GM18505 (cell line): ENCODE measurements at regions not wholly inside any gene's neighbourhood (a gene's known extent, or its start where the extent isn't known, plus 50 kb on each side); places are given as distances from the start of the nearest gene placed in this dataset.

Experiments
- ATAC-seq: cut with Tn5 transposase; IDR thresholded peaks from one replicate; pipeline ENCODE4 v1.9.1; 2021; ENCODE audit not compliant: unreplicated experiment
- POLR2A ChIP-seq: IDR thresholded peaks from 4 replicates; pipeline ENCODE4 v1.6.1; 2011; ENCODE audit warnings: borderline replicate concordance; ENCODE audit not compliant: insufficient read depth, insufficient read length; ENCODE audit errors: extremely low read depth

- no peak for TF ChIP-seq POLR2A
- no peak for ATAC-seq
Measured at GRCh38 chr3:72461787-72462186, 386.5 kb downstream of the SHQ1 start.

- ATAC-seq, result no peak
- TF ChIP-seq POLR2A, result no peak
Measured at GRCh38 chr3:72460205-72461174, 387.8 kb downstream of the SHQ1 start.

GRCh38 chr3:72459588-72459987 lies 388.7 kb downstream of the SHQ1 start:
- TF ChIP-seq POLR2A, result no peak
- ATAC-seq, result no peak

- no peak for TF ChIP-seq POLR2A
- ATAC-seq, result no peak
Measured at GRCh38 chr3:72458375-72458774, 389.9 kb downstream of the SHQ1 start.

GRCh38 chr3:72454441-72454840 lies 393.8 kb downstream of the SHQ1 start:
- TF ChIP-seq POLR2A, result no peak
- no peak for ATAC-seq

- no peak for TF ChIP-seq POLR2A
- no peak for ATAC-seq
Measured at GRCh38 chr3:72453706-72454105, 394.5 kb downstream of the SHQ1 start.

- ATAC-seq, result no peak
Measured at GRCh38 chr3:72452745-72453144, 395.5 kb downstream of the SHQ1 start.

GRCh38 chr3:72451841-72452240 lies 396.4 kb downstream of the SHQ1 start:
- no peak for TF ChIP-seq POLR2A
- no peak for ATAC-seq

More at GRCh38 chr3:72452745-72453144, 395.5 kb downstream of the SHQ1 start:
- no peak for TF ChIP-seq POLR2A

GRCh38 chr3:72449551-72449950 lies 398.7 kb downstream of the SHQ1 start:
- TF ChIP-seq POLR2A, result no peak

GRCh38 chr3:72448858-72449257 lies 399.4 kb downstream of the SHQ1 start:
- TF ChIP-seq POLR2A, result no peak
- no peak for ATAC-seq

More at GRCh38 chr3:72449551-72449950, 398.7 kb downstream of the SHQ1 start:
- no peak for ATAC-seq

GRCh38 chr3:72448375-72448823 lies 399.8 kb downstream of the SHQ1 start:
- TF ChIP-seq POLR2A, result no peak
- ATAC-seq, result no peak

GRCh38 chr3:72447059-72447946 lies 400.9 kb downstream of the SHQ1 start:
- ATAC-seq, result peak; percentile 96
- TF ChIP-seq POLR2A, result peak; percentile 39
